Progenitor cell of endocrine pancreas (in vitro differentiated cells): ENCODE measurements at regions not wholly inside any gene's neighbourhood (a gene's known extent, or its start where the extent isn't known, plus 50 kb on each side); places are given as distances from the start of the nearest gene placed in this dataset.
"Not testable (repeated sequence)": the region's sequence is repeated elsewhere in the genome, so short reads cannot be mapped to it uniquely, and the experiment has no call there.

Experiments
- DNase-seq: peaks from one replicate; pipeline ENCODE4 v3.0.0; 2021; ENCODE audit warnings: low spot score; ENCODE audit not compliant: unreplicated experiment
- H3K27ac Mint-ChIP-seq: 2 replicates; pipeline ENCODE4 v1.8.0; 2021; ENCODE audit warnings: mild to moderate bottlenecking, moderate library complexity, mixed read lengths
- H3K27me3 Mint-ChIP-seq: 2 replicates; pipeline ENCODE4 v1.8.0; 2021; ENCODE audit warnings: mixed read lengths
- H3K36me3 Mint-ChIP-seq: 2 replicates; pipeline ENCODE4 v1.8.0; 2022; ENCODE audit warnings: mixed read lengths; ENCODE audit not compliant: insufficient read depth
- H3K4me1 Mint-ChIP-seq: 2 replicates; pipeline ENCODE4 v1.8.0; 2021; ENCODE audit warnings: low read depth, mixed read lengths
- H3K4me3 Mint-ChIP-seq: 2 replicates; pipeline ENCODE4 v1.8.0; 2021; ENCODE audit warnings: low read depth, mild to moderate bottlenecking, moderate library complexity, mixed read lengths
- H3K9me3 Mint-ChIP-seq: 2 replicates; pipeline ENCODE4 v1.8.0; 2021; ENCODE audit warnings: low read depth, mixed read lengths
- TF ChIP-seq, protein P1 (sequence below): fragments of 200-600 bp; sonication (generic); IDR thresholded peaks from one replicate; pipeline ENCODE4 v1.5.0; 2021; ENCODE audit warnings: antibody characterized with exemption, mild to moderate bottlenecking; ENCODE audit not compliant: unreplicated experiment

DNA sequence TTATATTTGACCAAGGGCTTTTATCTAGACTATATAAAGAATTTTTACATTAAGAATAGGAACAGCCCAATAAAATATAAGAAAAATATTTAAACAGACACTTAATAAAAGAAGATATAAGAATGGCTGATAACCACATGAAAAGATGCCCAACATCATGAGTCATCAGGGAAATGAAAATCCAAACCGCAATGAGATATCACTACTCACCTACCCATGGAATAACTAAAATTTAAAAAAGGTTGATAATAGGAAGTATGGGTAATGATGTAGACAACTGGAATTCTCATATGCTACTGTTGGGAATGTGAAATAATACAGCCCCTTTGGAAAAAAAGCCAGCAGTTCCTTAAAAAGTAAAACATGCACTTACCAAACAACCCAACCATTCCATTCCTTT, 206.9 kb upstream of the PCSK5 start:
- H3K9me3 Mint-ChIP-seq: peaks cover 11% of the 10 kb centered on the region
- H3K27me3 Mint-ChIP-seq: no peaks in the 10 kb centered on the region
- no peaks in the 10 kb centered on the region for H3K36me3 Mint-ChIP-seq
- TF ChIP-seq, protein P1, sequence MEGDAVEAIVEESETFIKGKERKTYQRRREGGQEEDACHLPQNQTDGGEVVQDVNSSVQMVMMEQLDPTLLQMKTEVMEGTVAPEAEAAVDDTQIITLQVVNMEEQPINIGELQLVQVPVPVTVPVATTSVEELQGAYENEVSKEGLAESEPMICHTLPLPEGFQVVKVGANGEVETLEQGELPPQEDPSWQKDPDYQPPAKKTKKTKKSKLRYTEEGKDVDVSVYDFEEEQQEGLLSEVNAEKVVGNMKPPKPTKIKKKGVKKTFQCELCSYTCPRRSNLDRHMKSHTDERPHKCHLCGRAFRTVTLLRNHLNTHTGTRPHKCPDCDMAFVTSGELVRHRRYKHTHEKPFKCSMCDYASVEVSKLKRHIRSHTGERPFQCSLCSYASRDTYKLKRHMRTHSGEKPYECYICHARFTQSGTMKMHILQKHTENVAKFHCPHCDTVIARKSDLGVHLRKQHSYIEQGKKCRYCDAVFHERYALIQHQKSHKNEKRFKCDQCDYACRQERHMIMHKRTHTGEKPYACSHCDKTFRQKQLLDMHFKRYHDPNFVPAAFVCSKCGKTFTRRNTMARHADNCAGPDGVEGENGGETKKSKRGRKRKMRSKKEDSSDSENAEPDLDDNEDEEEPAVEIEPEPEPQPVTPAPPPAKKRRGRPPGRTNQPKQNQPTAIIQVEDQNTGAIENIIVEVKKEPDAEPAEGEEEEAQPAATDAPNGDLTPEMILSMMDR: no peak
- no peak for DNase-seq
- H3K4me3 Mint-ChIP-seq: no peak overlapping the region
- H3K4me1 Mint-ChIP-seq: no peaks in the 10 kb centered on the region
- H3K27ac Mint-ChIP-seq: no peak overlapping the region

DNA sequence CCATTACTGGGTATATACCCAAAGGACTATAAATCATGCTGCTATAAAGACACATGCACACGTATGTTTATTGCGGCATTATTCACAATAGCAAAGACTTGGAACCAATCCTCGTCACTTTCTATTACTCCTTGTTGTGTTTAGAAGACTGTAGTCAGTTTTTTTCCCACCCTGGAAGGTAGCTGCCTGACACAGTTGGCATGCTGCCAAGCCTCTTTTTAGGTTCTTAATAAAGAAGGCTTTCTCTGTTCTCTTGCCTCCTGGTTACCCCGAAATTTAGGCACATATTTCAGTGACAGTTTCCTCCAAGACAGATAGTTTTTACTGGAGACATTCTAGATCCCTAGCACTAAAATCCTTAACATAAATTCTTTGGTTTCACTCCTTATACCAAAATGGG, 205.4 kb upstream of the PCSK5 start:
- Mint-ChIP-seq H3K9me3 (peaks cover 5% of the 10 kb centered on the region), H3K4me1 (no peaks in the 10 kb centered on the region), H3K4me3 (no peak overlapping the region), H3K27ac (no peak overlapping the region), H3K27me3 (no peaks in the 10 kb centered on the region), H3K36me3 (no peaks in the 10 kb centered on the region)
- DNase-seq: no peak
- TF ChIP-seq, protein P1: no peak

DNA sequence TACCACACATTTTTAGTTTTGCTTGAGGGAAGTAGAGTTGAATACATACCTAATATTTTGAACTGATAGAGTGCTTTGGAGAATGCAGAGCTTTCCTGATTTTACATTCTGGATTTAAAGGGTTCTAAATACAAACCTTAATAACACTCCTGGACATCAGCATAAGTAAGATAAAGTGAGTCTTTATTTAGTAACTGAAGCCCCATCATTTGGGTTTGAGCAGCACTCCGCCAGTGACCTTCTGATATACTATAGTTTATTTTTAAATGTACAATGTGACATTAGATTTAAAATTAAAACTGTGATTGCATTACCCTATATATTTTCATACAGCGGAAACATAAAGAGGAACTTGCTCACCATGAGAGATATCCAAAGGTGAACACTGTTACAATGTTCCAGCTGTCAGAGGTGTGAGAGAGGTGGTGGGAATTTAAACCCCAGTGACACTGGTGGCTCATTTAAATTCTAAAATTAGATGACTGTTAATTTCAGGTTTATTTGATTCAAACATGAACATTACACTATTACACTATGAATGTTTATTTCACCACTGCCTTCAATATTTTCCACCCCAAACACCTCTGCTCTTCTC, 203.0 kb upstream of the PCSK5 start:
- no peaks in the 10 kb centered on the region for H3K36me3 Mint-ChIP-seq

DNA sequence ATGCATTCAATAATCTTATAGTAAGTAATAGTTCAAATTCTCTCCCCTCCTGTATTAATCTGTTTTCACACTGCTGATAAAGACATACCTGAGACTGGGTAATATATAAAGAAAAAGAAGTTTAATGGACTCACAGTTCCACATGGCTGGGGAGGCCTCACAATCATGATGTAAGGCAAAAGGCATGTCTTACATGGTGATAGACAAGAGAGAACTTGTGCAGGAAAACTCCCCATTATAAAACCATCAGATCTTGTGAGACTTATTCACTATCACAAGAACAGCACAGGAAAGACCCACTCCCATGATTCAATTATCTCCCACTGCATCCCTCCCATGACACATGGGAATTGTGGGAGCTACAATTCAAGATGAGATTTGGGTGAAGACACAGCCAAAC, 199.9 kb upstream of the PCSK5 start:
- H3K27me3 Mint-ChIP-seq, H3K4me1 Mint-ChIP-seq, H3K9me3 Mint-ChIP-seq, DNase-seq, H3K27ac Mint-ChIP-seq, H3K4me3 Mint-ChIP-seq, H3K36me3 Mint-ChIP-seq: not testable (repeated sequence)

More for the DNA sequence above, 203.0 kb upstream of the PCSK5 start:
- Mint-ChIP-seq H3K9me3 (peaks cover 3% of the 10 kb centered on the region), H3K27ac (no peak overlapping the region), H3K4me3 (no peak overlapping the region), H3K4me1 (no peaks in the 10 kb centered on the region), H3K27me3 (no peaks in the 10 kb centered on the region)
- DNase-seq: no peak
- TF ChIP-seq, protein P1: no peak

DNA sequence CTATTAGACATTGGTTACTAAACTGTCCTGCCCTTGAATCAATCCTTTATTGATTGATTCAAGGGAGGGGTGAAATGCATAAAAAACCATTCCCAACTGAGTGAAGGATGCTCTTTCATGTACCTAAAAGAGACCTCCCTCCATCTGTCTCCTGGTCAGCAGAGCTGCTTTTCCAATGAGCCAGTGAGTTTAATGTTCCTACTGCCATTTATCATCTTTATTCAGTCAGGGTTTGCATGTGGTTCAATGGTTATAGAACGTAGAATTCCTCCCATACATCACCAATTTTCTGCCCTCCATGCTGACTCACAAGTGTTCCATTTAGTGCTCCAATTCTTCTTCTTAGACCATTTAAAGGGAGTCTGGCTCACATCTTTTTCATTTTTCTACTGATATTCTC, 199.1 kb upstream of the PCSK5 start:
- Mint-ChIP-seq H3K9me3 (no peaks in the 10 kb centered on the region), H3K4me3 (no peak overlapping the region), H3K27ac (no peak overlapping the region), H3K36me3 (no peaks in the 10 kb centered on the region), H3K27me3 (no peaks in the 10 kb centered on the region), H3K4me1 (peaks cover 2% of the 10 kb centered on the region)
- TF ChIP-seq, protein P1: no peak
- no peak for DNase-seq

DNA sequence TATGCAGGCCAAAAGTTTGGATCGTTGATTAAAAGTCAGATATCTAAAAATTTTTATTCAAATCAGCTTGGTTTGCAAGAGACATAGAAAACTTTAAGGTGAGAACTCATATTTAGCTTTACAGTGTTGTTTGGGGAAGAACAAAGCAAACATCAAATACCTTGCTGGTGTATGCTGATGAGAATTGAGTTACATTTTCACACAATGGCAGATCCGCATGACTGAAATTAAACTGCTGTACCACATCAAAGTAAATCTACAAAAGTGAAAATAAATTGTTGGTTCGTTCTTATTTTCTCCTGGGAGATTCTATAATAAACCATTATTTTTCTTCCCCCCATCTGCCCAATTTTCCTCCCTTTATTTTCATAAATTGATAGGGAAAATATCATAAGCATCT, 198.2 kb upstream of the PCSK5 start:
- no peaks in the 10 kb centered on the region for H3K9me3 Mint-ChIP-seq
- TF ChIP-seq, protein P1: no peak
- H3K4me3 Mint-ChIP-seq: no peak overlapping the region
- H3K27me3 Mint-ChIP-seq: no peaks in the 10 kb centered on the region
- DNase-seq: no peak
- no peaks in the 10 kb centered on the region for H3K36me3 Mint-ChIP-seq
- H3K4me1 Mint-ChIP-seq: peaks cover 2% of the 10 kb centered on the region
- H3K27ac Mint-ChIP-seq: no peak overlapping the region
